ENCODE measurements at regions not wholly inside any gene's neighbourhood (a gene's known extent, or its start where the extent isn't known, plus 50 kb on each side); places are given as distances from the start of the nearest gene placed in this dataset.

GRCh38 chr5:3837506-3837905, 241.9 kb downstream of the IRX1 start:
- TF ChIP-seq CTCF (IDR thresholded peaks at IDR 0.05) (no peak), POLR2AphosphoS5 (IDR thresholded peaks at IDR 0.05; ENCODE audit: insufficient read depth in 1 of 2, low read depth in 1 of 2) (no peak), POLR2A (IDR thresholded peaks at IDR 0.05) (no peak)
